Caco-2 (cell line): ENCODE measurements at regions not wholly inside any gene's neighbourhood (a gene's known extent, or its start where the extent isn't known, plus 50 kb on each side); places are given as distances from the start of the nearest gene placed in this dataset.

ENCODE experiments used
- BruUV-seq: library from RNA; stranded (reverse); fragments of 400-500 nt; replicated peaks from 2 replicates; lab custom pipeline; 2021; lab: Mats Ljungman, UMichigan
- CTCF ChIA-PET: fragments of 300-600 bp; sonication (Branson Sonifier 250); formaldehyde crosslinking; loops from one replicate; lab custom pipeline; 2022; ENCODE audit warnings: antibody characterized with exemption; lab: Charles Lee
- POLR2A ChIA-PET: fragments of 300-600 bp; sonication (Branson Sonifier 250); formaldehyde crosslinking; loops from one replicate; lab custom pipeline; 2022; ENCODE audit warnings: antibody characterized with exemption; lab: Charles Lee
- DNase-seq, 2 experiments: peaks; one replicate each; pipeline versions ENCODE4 v3.0.0 to v3.0.0-alpha.2; 2020 to 2022
- H3K27me3 ChIP-seq: replicated peaks from 2 replicates; pipeline ENCODE4 v1.6.0; 2011; ENCODE audit warnings: low read length; ENCODE audit not compliant: control insufficient read depth, insufficient read depth
- H3K36me3 ChIP-seq: 2 replicates; pipeline ENCODE4 v1.5.1; 2011; ENCODE audit warnings: low read length; ENCODE audit not compliant: control insufficient read depth, insufficient read depth
- H3K4me1 ChIP-seq: fragments of 250-450 bp; sonication (Bioruptor Pico); 2 replicates; pipeline ENCODE4 v1.5.1; 2020; ENCODE audit warnings: mild to moderate bottlenecking
- H3K4me3 ChIP-seq: 2 replicates; pipeline ENCODE4 v1.5.1; 2011; ENCODE audit warnings: low read depth, mild to moderate bottlenecking, control low read depth, low read length
- H3K9me3 ChIP-seq: fragments of 250-450 bp; sonication (Bioruptor Pico); 2 replicates; pipeline ENCODE4 v1.5.1; 2020; ENCODE audit warnings: mild to moderate bottlenecking, moderate library complexity
- H3K27ac Mint-ChIP-seq: one replicate; pipeline ENCODE4 v1.8.0; 2022; ENCODE audit warnings: mixed read lengths; ENCODE audit not compliant: unreplicated experiment
- H3K27me3 Mint-ChIP-seq: one replicate; pipeline ENCODE4 v1.8.0; 2022; ENCODE audit warnings: mixed read lengths; ENCODE audit not compliant: insufficient read depth, unreplicated experiment
- H3K36me3 Mint-ChIP-seq: one replicate; pipeline ENCODE4 v1.8.0; 2022; ENCODE audit warnings: mild to moderate bottlenecking, mixed read lengths; ENCODE audit not compliant: insufficient read depth, unreplicated experiment
- H3K4me1 Mint-ChIP-seq: one replicate; pipeline ENCODE4 v1.8.0; 2022; ENCODE audit warnings: low read depth, mixed read lengths; ENCODE audit not compliant: unreplicated experiment
- H3K4me3 Mint-ChIP-seq: one replicate; pipeline ENCODE4 v1.8.0; 2022; ENCODE audit warnings: mild to moderate bottlenecking, moderate library complexity, mixed read lengths; ENCODE audit not compliant: unreplicated experiment
- H3K9me3 Mint-ChIP-seq: one replicate; pipeline ENCODE4 v1.8.0; 2022; ENCODE audit warnings: mixed read lengths; ENCODE audit not compliant: unreplicated experiment
- intact Hi-C: fragments of 100-400 bp; cut with micrococcal nuclease; formaldehyde crosslinking; loops from one replicate; pipeline ENCODE4 v1.10.0; 2022; ENCODE audit not compliant: unreplicated experiment
- TF ChIP-seq, protein P1 (sequence below), 2 experiments: fragments of 200-600 bp in 1 of 2; IDR thresholded peaks; 1 replicate in 1 of 2; 2 replicates in 1 of 2; pipeline versions ENCODE4 v1.5.1 to v1.8.0; 2011 to 2022; ENCODE audit warnings: antibody characterized with exemption in 1 of 2, control low read depth in 1 of 2, inconsistent platforms in 1 of 2, low read depth in 1 of 2, low read length in 1 of 2, mild to moderate bottlenecking in 1 of 2, moderate library complexity in 1 of 2; ENCODE audit not compliant: insufficient read depth in 1 of 2, severe bottlenecking in 1 of 2, unreplicated experiment in 1 of 2

DNA sequence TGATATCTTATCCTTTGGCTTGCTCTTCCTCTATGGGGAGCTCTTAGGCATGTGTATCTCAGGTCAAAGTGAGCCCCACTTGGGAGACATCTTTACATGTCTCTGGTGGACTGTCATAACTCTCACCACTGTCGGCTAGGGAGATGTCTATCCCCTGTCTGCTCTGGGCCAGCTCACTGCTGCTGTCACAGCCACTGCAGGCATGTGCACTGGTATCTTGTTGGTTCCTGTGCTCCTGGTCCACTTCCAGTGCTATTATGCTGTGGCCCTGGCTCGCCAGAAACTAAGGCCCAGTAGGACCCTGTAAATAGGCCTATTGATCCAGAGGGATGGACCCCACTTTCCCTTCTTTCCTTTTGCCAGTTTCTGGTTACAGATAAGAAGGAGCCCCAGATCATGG lies 56.6 kb upstream of the LAS1L start:
- no peaks in the 10 kb centered on the region for H3K27me3 ChIP-seq
- H3K4me1 Mint-ChIP-seq = no peaks in the 10 kb centered on the region
- H3K9me3 ChIP-seq = no peaks in the 10 kb centered on the region
- no peaks in the 10 kb centered on the region for H3K27me3 Mint-ChIP-seq
- no TSS peak for BruUV-seq
- no peak overlapping the region for H3K4me3 ChIP-seq
- no peak overlapping the region for H3K27ac Mint-ChIP-seq
- intact Hi-C loops = no loop called here
- no peaks in the 10 kb centered on the region for H3K9me3 Mint-ChIP-seq
- ChIA-PET CTCF (no interaction called here), POLR2A (no interaction called here)
- H3K36me3 Mint-ChIP-seq = no peaks in the 10 kb centered on the region
- H3K4me3 Mint-ChIP-seq = no peak overlapping the region
- H3K36me3 ChIP-seq = no peaks in the 10 kb centered on the region
- no peaks in the 10 kb centered on the region for H3K4me1 ChIP-seq
- no peak for DNase-seq
- TF ChIP-seq, protein P1, sequence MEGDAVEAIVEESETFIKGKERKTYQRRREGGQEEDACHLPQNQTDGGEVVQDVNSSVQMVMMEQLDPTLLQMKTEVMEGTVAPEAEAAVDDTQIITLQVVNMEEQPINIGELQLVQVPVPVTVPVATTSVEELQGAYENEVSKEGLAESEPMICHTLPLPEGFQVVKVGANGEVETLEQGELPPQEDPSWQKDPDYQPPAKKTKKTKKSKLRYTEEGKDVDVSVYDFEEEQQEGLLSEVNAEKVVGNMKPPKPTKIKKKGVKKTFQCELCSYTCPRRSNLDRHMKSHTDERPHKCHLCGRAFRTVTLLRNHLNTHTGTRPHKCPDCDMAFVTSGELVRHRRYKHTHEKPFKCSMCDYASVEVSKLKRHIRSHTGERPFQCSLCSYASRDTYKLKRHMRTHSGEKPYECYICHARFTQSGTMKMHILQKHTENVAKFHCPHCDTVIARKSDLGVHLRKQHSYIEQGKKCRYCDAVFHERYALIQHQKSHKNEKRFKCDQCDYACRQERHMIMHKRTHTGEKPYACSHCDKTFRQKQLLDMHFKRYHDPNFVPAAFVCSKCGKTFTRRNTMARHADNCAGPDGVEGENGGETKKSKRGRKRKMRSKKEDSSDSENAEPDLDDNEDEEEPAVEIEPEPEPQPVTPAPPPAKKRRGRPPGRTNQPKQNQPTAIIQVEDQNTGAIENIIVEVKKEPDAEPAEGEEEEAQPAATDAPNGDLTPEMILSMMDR (IDR thresholded peaks at IDR 0.05; ENCODE audit: insufficient read depth in 1 of 2, low read depth in 1 of 2, low read length in 1 of 2, severe bottlenecking in 1 of 2, unreplicated experiment in 1 of 2) = no peak

DNA sequence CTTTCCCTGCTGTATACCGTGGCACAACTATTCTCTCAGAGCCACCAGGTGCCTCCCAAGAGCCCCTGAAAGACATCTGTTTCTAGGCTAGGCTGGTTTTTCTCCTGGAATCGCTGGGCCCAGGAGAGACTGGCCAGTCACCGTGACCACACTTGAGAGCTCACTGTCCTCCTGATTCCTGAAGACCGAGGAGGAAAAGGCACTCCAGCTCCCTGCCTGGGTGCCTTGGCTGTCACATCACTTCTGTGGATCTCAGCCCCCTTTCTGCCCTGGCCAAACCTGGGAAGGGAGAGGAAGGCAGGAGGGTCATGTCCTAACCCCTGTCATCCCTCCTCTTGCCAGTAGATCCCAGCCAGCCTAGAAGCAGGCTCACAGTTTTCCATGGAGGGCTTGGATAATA lies 54.7 kb upstream of the LAS1L start:
- Histone ChIP-seq H3K27me3 (no peaks in the 10 kb centered on the region), H3K9me3 (no peaks in the 10 kb centered on the region), H3K4me1 (no peaks in the 10 kb centered on the region), H3K36me3 (no peaks in the 10 kb centered on the region), H3K4me3 (no peak overlapping the region)
- Mint-ChIP-seq H3K4me3 (no peak overlapping the region), H3K4me1 (no peaks in the 10 kb centered on the region), H3K27me3 (no peaks in the 10 kb centered on the region), H3K27ac (no peak overlapping the region), H3K36me3 (no peaks in the 10 kb centered on the region), H3K9me3 (no peaks in the 10 kb centered on the region)
- DNase-seq = no peak
- POLR2A ChIA-PET = no interaction called here
- TF ChIP-seq, protein P1 (IDR thresholded peaks at IDR 0.05; ENCODE audit: insufficient read depth in 1 of 2, low read depth in 1 of 2, low read length in 1 of 2, severe bottlenecking in 1 of 2, unreplicated experiment in 1 of 2) = no peak
- BruUV-seq = no TSS peak
- CTCF ChIA-PET = no interaction called here
- intact Hi-C loops = no loop called here

DNA sequence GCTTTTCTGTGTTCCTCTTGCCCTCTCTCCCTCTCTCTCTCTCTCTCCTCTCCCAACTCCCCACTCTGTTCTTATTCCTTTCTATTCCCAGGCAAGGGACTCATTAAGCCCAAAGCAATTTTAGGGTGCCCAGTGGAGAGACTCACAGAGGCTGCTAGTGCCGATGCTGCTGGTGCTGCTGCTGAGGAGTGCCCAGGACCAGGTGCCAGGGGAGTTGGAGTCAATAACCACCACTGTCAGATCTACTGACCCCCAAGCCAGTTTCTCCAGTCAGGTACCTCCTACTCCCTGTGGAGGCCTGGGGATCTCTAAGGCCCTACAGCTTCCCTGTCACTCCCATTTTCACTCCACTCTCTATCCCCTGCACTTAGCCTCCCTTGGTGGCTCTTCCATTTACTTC lies 54.2 kb upstream of the LAS1L start:
- no peaks in the 10 kb centered on the region for H3K9me3 Mint-ChIP-seq
- no peak overlapping the region for H3K27ac Mint-ChIP-seq

More for the DNA sequence above, 54.2 kb upstream of the LAS1L start:
- no peak overlapping the region for H3K4me3 ChIP-seq
- Mint-ChIP-seq H3K36me3 (no peaks in the 10 kb centered on the region), H3K4me1 (no peaks in the 10 kb centered on the region), H3K4me3 (no peak overlapping the region), H3K27me3 (no peaks in the 10 kb centered on the region)
- POLR2A ChIA-PET = no interaction called here
- H3K36me3 ChIP-seq = no peaks in the 10 kb centered on the region
- no peak for DNase-seq
- BruUV-seq = no TSS peak
- TF ChIP-seq, protein P1 (IDR thresholded peaks at IDR 0.05; ENCODE audit: insufficient read depth in 1 of 2, low read depth in 1 of 2, low read length in 1 of 2, severe bottlenecking in 1 of 2, unreplicated experiment in 1 of 2) = no peak
- CTCF ChIA-PET = no interaction called here
- no peaks in the 10 kb centered on the region for H3K4me1 ChIP-seq
- H3K9me3 ChIP-seq = no peaks in the 10 kb centered on the region
- intact Hi-C loops = no loop called here
- no peaks in the 10 kb centered on the region for H3K27me3 ChIP-seq
